GM19455 (cell line): ENCODE measurements at regions not wholly inside any gene's neighbourhood (a gene's known extent, or its start where the extent isn't known, plus 50 kb on each side); places are given as distances from the start of the nearest gene placed in this dataset.
"Not testable (repeated sequence)": the region's sequence is repeated elsewhere in the genome, so short reads cannot be mapped to it uniquely, and the experiment has no call there.

Source experiments
- ATAC-seq: cut with Tn5 transposase; IDR thresholded peaks from one replicate; pipeline ENCODE4 v1.9.1; 2021; ENCODE audit not compliant: unreplicated experiment

DNA sequence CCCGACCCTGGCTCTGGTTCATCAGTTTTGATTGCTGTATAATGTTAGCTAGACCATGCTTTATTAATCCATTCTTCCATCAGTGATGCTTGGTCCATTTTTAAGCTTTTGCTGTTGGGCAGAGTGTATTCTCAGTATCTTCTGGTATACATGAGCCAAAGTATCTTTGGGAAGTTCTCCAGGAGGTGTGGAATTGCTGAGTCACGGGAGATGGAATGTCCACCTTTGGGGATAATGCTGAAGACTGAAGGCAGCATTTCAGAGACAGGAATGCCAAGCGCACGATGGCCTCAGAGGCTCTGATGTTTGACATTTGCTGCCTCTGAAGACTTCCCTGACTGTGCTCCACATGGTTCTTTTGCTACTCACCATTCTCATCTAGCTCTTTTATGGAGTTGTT, 266.3 kb upstream of the KAZN start:
- ATAC-seq = no peak

DNA sequence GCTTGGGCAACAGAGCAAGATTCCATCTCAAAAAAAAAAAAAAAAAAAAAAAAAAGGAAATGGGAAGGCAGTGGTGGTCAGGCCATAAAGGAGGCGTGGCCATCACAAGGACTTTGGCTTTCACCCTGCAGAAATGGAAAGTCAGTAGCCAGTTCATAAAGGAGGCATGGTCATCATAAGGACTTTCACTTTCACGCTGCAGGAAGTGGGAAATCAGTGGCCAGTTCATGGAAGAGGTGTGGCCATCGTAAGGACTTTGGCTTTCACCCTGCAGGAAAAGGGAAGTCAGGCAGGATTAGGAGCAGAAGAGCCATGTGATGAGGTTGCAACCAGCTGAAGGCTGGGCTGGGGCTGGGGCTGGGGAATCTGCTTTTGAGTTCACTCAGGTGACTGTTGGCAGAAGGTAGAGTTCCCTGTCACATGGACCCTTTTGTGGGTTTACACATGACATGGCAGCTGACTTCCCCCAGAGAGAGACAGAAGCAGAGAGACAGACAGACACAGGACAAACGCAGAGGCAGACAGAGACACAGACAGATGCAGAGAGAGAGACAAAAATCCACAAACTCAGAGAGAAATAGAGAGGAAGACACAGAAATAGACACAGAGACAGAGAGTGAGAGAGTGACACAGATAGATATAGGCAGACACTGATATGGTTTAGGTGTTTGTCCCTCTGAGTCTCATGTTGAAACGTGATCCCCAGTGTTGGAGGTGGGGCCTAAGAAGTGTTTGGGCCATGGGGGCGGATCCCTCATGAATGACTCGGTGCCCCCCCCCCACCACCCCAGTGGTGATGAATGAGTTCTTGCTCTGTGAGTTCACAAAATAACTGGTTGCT, 263.9 kb upstream of the KAZN start:
- no peak for ATAC-seq

DNA sequence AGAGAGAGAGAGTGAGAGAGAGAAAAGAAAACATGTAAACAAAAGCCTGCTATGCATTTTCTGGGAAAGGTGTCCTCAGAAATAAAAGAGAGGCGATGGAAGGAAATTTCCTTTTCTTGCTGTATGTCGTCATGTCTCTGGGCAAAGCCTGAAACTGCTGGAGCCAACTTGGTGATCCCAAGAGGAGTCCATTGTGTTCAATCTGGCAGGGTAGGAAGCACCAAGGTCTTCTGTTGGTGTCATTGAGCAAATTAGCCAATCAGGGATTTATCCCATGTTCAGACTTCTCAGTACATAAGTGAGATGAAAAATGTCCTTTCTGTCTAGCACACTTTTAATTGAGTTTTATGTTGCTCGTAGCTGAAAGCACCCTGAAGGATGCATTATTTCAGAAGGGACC, 260.0 kb upstream of the KAZN start:
- ATAC-seq = no peak

DNA sequence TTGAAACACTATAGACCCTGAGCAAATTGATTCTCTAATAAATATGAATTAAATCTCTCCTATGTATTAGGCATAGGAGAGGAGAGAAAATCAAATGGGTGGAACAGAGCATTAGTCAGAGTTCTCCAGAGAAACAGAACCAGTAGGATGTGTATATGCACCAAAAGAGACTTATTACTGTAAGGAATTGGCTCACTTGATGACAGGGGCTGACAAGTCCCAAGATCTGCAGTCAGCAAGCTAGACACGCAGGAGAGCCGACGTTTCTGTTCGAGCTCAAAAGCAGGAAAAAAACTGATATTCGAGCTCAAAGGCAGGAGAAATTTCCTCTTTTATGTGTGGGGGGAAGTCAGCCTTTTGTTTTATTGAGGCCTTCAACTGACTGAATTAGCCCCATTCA, 259.2 kb upstream of the KAZN start:
- no peak for ATAC-seq

DNA sequence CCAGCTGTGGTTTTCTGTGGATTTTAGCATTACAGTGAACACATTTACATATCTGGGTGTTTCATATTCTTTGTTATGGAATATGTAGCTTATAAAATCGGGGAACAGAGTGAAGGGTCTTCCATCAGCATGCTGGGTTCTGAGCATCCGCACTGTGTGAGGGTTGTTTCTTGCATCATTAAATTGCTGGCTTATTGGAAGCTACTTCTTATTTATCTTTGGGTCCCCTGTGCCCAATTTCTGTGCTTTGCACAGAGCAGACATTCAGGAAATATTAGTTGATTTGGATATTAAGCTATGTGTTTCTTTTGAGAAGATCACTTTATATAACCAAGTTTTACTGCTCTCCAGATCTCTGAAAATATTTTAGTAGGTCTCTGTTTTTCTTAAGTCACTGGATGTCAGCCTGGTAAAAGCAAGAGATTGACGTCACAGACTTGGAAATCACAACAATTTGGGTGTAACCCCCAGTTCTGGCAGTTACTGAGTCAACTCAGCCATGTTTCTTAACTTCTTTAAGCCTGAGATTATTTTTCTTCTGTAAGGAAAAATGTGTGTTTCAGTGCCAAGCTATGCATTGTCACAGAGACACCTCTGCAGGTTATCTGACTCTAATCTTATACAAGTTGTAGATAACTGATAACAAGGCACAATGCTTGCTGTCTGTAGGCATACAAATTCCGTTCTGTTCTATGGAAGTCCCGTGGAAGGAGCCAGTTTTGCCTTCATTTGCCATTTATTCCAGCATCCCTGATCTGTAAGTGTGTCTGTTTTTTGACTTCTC, 258.3 kb upstream of the KAZN start:
- no peak for ATAC-seq

DNA sequence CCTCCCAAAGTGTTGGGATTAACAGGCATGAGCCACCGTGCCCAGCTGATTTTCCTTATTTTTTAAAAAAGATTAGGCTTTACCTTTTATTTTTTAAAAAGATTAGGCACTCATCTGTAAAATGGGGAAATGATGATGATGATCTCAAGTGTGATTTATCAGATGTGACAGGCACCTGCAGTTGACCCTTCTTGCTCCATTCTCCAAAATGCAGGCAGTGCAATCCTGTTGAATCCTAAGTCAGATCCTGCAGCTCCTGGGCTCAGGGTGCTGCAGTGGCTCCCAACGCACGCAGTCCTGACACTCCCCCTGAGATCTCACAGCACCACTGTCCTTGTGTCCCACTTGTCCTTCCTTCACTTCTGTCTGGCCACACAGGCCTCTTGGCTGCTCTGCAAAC, 257.3 kb upstream of the KAZN start:
- ATAC-seq = no peak

DNA sequence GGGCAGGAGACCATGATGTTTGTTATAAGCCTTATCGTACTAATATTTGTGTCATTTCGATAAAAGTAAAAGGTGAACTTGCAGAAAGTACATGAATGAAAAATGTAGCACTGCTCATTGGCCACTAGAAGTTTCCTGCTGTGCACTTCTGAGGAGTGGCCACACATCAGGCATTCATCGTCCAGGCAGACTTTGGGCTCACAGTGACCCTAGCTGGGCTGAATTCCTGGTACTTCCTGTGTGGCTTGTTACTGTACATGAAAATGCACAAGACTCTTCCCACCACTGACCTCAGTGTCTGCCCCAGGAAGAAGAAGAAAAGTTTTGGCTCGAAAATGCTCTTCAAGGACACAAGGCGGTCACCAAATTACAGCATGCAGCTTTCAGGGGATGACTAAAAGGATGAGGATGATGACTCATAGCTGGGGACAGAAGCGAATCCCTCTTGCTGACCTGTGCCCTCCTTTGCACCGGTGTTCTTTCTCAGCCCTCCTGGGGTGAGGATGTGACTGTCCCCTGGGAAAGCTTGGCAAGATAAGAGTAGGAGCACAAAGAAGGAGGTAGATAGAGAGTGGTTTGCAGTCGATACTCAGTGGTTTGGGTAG, 252.4 kb upstream of the KAZN start:
- no peak for ATAC-seq

DNA sequence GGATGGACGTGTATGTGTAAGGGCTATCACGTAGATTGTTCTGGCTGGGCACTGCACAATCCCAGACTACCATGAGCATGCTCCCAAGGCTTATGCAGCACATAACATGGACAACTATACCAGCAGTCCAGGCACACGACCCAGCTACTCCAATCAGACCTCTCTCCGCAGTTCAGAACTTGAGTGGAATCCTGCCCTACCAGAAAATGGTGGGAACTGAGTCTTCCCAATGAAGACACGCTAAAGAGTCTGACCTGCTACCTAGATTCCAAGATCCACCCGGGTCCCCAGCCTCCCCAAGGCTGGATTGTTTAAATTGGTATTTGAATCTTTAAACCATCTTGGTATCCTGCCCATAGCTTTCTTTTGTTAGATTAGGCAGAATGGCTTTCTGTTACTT, 251.3 kb upstream of the KAZN start:
- no peak for ATAC-seq

DNA sequence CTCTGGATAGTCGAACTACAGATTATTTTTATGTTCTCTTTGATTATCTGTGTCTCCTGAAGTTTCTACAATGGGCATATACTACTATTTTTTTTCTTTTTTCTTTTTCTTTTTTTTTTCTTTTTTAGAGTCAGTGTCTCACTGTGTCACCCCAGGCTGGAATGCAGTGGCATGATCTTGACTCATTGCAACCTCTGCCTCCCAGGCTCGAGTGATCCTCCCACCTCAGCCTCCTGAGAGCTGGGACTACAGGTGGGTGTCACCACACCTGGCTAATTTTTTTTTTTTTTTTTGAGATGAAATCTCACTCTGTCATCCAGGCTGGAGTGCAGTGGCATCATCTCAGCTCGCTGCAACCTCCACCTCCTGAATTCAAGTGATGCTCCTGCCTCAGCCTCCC, 250.7 kb upstream of the KAZN start:
- ATAC-seq = no peak

DNA sequence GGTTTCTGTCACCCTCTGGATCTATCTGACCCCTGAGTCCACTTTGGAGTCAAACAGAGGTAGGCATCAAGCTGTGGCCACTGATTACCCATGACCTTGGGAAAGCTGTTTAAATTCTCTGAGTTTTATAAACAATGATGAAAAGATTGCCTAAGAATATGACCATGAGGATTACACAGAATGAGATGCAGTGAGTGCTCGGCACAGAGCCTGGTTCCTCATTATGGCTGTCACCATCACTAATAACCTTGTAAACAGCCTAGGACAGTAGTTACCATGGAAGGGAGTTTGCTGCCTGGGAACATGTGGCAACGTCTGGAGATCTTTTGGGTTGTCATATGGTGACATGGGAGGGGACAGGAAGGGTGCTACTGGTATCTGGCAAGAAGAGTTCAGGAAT, 248.3 kb upstream of the KAZN start:
- no peak for ATAC-seq

DNA sequence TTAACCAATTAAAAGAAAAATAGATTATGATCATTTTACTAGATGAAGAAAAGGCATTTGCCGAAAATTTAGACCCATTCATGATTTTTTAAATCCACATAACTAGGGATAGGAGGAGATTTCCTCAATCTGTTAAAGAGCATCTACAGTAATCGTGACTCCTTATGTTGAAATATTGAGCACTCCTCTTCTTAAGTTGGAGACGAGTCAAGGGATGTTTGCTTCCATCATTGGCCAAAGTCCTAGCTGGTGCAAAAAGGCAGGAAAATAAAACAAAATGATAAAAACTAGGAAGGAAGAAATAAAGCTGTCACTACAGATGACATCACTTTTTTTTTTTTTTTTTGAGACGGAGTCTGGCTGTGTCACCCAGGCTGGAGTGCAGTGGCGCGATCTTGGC, 245.6 kb upstream of the KAZN start:
- ATAC-seq = no peak

DNA sequence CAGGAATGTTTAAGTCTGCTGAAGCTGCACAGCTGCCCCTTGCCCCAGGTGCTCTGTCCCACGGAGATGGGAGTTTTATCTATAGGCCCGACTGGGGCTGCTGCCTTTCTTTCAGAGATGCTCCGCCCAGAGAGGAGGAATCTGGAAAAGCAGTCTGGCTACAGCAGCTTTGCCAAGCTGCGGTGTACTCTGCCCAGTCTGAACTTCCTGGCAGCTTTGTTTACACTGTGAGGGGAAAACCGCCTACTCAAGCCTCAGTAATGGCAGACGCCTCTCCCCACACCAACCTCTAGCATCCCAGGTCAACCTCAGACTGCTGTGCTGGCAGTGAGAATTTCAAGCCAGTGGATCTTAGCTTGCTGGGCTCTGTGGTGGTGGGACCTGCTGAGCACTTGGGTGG, 237.5 kb upstream of the KAZN start:
- not testable (repeated sequence) for ATAC-seq

DNA sequence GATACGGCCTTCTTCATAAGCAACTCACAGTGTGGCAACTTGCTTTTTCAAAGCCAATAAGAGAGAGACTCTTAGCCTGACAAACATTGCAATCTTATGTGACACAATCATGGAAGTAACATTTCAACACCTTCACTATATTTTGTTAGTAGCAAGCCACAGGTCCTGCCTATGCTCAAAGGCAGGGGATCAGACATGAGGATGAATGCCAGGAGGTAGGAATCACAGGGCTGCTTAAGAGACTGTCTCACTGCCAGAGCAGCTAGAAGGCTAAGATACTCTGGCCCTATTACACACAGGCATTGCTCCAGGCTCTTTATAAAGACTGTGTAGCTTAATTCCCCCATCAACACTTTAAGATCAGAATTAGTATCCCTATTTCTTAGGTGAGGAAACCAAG, 236.2 kb upstream of the KAZN start:
- ATAC-seq = no peak

DNA sequence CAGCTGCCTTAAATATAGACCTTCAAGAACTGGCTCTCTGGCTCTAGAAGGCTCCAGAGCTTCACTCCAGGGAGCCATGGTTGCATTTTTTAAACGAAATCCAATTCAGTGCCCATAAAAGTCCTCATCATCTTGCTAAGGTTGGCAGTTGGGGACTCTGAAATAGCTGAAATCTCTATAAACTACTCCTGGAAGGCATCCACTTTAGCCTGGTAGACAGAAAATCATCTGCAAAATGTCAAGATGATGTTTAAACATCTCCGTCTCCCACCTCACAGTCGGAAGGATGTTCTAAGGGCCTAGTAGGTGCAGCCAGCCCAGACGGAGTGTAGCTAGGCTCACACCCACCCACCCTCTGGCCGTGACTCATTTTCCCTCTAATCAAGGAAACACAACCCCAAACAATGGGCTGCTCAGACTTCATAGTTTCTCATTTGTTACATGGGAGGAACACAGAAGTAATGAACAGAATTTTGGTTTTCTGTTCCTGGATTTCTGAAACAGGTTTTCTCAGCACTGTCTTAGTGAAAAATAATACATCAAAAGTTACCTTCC, 235.4 kb upstream of the KAZN start:
- no peak for ATAC-seq

DNA sequence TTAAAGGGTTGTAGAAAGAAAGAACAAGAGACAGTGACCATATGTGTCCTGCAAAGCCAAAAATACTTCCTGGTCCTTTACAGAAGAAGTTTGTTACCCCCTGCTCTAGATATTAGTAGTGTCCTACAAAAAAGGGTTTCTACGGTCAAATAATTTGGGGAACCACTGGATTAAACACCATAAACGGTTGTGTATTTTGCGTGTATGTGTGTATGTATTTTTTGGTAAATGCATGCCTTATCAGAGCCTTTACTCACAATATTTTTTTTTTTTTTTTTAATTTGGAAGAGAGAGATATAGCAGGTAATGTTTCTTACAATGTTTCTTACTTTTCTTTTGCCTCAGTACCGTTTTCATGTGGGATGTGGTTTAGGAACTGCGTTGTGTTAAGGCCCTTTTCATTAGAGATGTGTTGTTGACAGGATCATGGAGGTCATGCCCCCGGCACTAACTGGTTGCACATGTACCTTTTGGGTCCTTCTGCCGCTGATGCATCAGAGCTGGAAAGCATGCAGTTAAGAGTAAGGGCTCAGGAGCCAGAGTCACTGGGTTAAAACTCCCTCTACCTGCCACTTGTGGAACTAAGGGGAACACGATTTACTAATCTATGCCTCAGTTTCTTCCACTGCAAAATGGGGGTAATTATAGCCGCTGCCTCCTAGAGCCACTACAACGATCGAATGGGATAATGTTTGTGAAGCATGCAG, 234.6 kb upstream of the KAZN start:
- no peak for ATAC-seq

DNA sequence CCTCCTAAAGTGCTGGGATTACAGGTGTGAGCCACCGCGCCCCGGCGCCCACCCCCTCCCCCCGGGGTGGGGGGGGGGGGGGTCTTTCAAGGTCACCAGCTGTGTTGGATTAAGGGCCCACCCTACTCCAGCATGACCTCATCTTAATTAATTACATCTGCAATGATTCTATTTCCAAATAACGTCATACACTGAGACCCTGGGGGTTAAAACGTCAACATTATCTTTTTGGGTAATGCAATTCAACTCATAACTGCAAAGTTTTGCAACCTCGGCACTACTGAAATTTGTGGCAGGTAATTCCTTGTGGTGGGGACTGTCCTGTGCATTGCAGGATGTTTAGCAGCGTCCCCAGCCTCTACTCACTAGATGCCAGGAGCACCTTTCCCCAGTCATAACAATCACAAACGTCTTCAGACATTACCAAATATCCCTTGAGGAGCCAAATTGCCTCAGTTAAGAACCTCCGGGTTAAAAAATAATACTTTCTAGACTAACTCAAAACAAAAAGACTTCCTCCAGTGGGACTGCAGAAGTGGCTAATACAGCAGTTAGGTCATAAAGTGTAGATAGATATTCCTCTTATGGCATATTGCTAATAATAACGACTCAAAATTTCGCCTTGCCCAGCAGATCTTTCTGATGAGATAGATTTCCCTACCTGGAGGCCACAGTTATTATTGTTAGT, 233.0 kb upstream of the KAZN start:
- ATAC-seq = no peak

DNA sequence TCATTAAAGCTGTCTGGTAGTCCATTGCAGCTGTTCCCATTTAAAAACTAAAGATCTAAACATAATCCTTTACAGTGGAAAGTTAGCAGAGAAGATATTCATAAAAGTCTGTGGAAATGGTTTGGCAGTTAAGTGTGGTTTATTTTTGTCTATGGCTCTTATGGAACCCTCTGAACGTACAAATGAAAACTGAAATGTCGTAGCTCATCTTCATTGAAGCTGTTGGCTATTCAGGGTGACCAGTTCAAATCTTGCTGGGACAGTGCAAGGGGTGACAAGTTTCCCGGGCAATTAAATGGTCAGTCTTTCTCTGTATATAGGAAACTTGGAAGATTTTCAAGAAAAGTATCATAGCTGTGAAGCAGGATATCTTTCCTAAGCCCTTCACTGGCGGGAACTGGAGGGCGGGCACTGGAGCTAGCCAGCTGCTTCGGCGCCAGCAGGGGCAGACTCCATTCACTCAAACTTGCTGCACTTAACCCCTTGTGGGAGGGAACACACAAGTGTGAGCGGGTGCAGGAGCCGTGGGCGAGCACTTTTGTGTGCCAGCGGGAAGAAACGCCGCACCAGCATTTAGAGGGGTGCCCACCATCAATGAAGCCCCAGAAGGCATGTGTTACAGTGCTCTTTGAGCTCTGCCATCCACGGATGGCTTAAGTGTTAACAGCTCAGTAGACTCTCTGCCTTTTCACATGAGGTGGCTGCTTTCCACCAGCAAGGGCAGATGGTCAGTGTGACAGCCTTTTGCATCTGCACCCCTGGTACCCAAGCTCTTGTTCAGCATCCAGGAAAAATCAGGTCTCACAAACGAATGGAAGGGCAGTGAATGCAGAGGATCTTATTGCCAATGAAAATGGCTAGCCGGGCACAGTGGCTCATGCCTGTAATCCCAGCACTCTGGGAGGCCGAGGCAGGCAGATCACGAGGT, 232.1 kb upstream of the KAZN start:
- no peak for ATAC-seq

DNA sequence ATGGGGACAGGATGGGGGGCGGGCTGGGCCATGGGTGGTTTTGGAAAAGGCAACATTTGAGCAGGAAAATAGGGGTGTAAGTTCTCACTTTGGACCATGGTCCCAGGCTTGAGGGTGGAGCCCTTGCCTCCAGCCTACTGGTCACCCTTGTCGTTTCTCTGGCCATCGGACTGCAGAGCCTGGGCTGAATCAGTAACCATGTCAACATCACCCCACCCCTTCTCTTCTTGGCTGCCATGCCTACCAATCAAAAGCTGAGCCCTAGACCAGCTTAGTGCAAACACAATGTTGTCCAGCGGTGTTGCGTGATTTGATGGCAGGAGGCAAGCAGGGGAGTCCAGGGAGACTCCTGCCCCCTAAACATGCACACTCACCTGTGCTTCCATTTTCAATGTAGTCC, 231.0 kb upstream of the KAZN start:
- ATAC-seq = no peak

DNA sequence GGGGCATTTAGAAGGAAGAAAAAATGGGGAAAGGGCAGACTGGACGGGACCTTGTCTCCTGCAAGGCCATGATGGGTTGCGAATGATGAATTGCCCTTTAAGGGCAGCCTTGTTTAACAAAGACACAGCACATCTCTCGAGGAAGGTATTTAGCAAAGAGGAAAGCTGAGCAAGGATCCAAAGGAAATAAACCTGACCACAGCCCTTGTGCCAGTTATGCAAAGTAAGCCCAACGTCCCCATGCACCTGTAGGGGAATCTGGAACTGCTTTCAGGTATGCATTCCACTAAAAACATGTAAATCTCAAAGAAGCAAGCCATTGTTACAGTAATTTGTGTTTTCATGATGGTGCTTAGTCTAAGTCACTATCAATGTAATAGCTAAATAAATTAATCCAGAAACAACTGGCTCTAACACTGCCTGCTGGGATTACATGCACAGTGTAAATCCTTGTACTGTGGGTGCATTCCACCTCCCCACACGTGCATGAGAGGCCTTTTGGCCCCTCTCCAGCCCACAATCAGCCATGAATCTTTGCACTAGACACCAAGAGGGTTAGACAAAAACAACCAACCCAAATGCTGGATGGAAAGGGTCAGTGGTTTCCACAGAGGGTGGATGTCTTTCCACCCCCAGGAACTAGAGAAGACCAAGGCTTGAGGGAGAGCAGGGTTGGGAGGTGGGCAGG, 228.8 kb upstream of the KAZN start:
- no peak for ATAC-seq
